Tibial nerve (tissue), 4 donors: ENCODE measurements at regions not wholly inside any gene's neighbourhood (a gene's known extent, or its start where the extent isn't known, plus 50 kb on each side); places are given as distances from the start of the nearest gene placed in this dataset.

Experiments used
- DNase-seq, 2 donors: peaks; one replicate each; pipeline ENCODE4 v3.0.0-alpha.2; 2019; ENCODE audit warnings: low spot score in 2 of 2
- H3K27ac ChIP-seq, 4 donors: fragments of 200-600 bp; sonication (generic) in 3 of 4; one replicate each; pipeline ENCODE4 v1.5.1; 2017 to 2019; ENCODE audit warnings: mild to moderate bottlenecking in 1 of 4
- H3K27me3 ChIP-seq, 2 donors: fragments of 200-600 bp; sonication (generic) in 1 of 2; one replicate each; pipeline versions ENCODE4 v1.5.1 to v1.6.0; 2017 to 2019
- H3K36me3 ChIP-seq, 3 donors: fragments of 200-600 bp; sonication (generic); one replicate each; pipeline ENCODE4 v1.5.1; 2018 to 2019
- H3K4me1 ChIP-seq, 4 donors: fragments of 200-600 bp; sonication (generic) in 3 of 4; one replicate each; pipeline ENCODE4 v1.5.1; 2017 to 2019
- H3K4me3 ChIP-seq, 4 donors: fragments of 200-600 bp; sonication (generic) in 3 of 4; one replicate each; pipeline ENCODE4 v1.5.1; 2017 to 2019; ENCODE audit warnings: mild to moderate bottlenecking in 1 of 4, moderate library complexity in 1 of 4
- H3K9me3 ChIP-seq, 4 donors: fragments of 200-600 bp; sonication (generic) in 3 of 4; one replicate each; pipeline ENCODE4 v1.5.1; 2017 to 2019
- EP300 ChIP-seq, 2 donors: sonication (generic); formaldehyde crosslinking; IDR thresholded peaks; one replicate each; pipeline ENCODE4 v1.6.1; 2017; ENCODE audit warnings: antibody characterized with exemption in 2 of 2, mild to moderate bottlenecking in 1 of 2
- POLR2A ChIP-seq, 2 donors: fragments of 450-650 bp; IDR thresholded peaks; one replicate each; pipeline ENCODE4 v1.6.1; 2017; ENCODE audit warnings: antibody characterized with exemption in 2 of 2, mild to moderate bottlenecking in 2 of 2, moderate library complexity in 2 of 2
- WGBS, 2 donors: methylation state at CpG; one replicate each; pipeline ENCODE4 v1.1.5; 2018; 5-methylcytosine and 5-hydroxymethylcytosine counted together
- TF ChIP-seq, protein P1 (sequence below), 5 experiments: fragments of 200-600 bp in 3 of 5; fragments of 450-650 bp in 2 of 5; sonication (generic) in 3 of 5; IDR thresholded peaks; one replicate each; pipeline ENCODE4 v1.5.1; 2016 to 2019; ENCODE audit warnings: antibody characterized with exemption in 5 of 5, mild to moderate bottlenecking in 3 of 5, moderate library complexity in 2 of 5

DNA sequence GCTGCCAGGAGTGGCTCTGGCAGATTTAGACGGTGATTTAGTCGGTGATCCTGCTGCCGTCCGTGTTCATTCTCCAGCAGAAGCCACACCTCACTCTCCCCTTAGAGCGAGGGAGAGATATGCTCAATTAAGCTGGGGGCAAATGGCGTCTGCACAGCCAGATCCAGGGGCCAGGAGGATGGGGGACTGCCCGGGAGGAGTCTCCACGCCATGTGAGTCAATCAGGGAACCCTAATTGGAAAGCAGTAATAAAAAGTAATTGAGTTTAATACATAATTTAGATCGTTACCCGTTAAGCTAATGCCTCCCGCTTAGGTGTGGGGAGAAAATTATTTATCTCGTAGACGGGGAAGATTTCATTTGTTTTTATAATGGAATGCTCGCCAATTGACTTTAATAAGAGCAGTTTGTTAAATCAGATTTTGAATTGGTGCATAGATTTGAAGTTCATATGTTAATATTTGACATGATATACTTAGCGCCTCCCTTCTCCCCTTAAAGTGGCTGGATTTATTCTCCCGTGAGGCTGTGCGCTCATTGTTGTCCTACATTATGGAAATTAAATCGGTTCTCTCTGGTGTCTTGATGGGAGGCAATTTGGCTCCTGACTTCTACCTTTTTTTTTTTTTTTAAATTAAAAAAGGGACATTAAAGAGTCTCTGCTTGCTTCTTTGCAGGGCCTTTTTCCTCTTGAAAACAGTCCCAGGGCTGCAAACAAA lies 104.9 kb upstream of the C14orf180 start:
- H3K27ac ChIP-seq: no peak overlapping the region
- 54 to 62% methylated on average over 18 of the region's 18 CpGs for WGBS, 2 donors
- peaks cover 0 to 32% of the 10 kb centered on the region in 2 donors for H3K27me3 ChIP-seq
- H3K4me1 ChIP-seq: no peaks in the 10 kb centered on the region
- no peaks in the 10 kb centered on the region for H3K36me3 ChIP-seq
- no peak overlapping the region for H3K4me3 ChIP-seq
- peaks cover 0 to under 1% (median 0%) of the 10 kb centered on the region in 4 donors for H3K9me3 ChIP-seq
- TF ChIP-seq, protein P1, sequence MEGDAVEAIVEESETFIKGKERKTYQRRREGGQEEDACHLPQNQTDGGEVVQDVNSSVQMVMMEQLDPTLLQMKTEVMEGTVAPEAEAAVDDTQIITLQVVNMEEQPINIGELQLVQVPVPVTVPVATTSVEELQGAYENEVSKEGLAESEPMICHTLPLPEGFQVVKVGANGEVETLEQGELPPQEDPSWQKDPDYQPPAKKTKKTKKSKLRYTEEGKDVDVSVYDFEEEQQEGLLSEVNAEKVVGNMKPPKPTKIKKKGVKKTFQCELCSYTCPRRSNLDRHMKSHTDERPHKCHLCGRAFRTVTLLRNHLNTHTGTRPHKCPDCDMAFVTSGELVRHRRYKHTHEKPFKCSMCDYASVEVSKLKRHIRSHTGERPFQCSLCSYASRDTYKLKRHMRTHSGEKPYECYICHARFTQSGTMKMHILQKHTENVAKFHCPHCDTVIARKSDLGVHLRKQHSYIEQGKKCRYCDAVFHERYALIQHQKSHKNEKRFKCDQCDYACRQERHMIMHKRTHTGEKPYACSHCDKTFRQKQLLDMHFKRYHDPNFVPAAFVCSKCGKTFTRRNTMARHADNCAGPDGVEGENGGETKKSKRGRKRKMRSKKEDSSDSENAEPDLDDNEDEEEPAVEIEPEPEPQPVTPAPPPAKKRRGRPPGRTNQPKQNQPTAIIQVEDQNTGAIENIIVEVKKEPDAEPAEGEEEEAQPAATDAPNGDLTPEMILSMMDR (IDR thresholded peaks at IDR 0.05): no peak
- no peak for TF ChIP-seq POLR2A (IDR thresholded peaks at IDR 0.05)
- DNase-seq: no peak

DNA sequence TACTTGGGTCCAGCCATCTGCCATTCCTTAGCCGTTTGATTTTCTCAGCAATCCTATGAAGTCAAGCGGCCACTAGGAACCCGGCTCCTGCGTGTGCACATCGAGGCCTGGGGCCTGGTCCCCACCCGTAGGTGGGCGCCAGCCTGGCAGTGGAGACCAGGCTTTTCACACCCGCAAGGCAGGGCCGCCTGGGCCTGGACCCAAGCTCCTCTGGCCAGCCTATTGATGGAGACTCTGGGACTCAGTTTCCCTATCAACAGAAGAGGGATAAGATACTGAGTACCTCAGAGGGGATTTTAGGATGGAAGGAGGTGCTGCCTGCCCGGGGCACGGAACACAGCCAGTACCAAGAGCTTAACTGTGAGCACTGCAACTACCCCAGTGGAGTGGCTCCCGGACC lies 104.3 kb upstream of the C14orf180 start:
- Histone ChIP-seq H3K27ac (no peak overlapping the region), H3K36me3 (no peaks in the 10 kb centered on the region), H3K4me3 (no peak overlapping the region), H3K9me3 (peaks cover 0 to 6% (median 0%) of the 10 kb centered on the region in 4 donors), H3K27me3 (peaks cover 0 to 32% of the 10 kb centered on the region in 2 donors), H3K4me1 (no peaks in the 10 kb centered on the region)
- WGBS, 2 donors: 74 to 85% methylated on average over 9 to 12 of the region's 12 CpGs
- DNase-seq: no peak
- TF ChIP-seq EP300 (IDR thresholded peaks at IDR 0.05) (no peak), POLR2A (IDR thresholded peaks at IDR 0.05) (no peak)
- TF ChIP-seq, protein P1 (IDR thresholded peaks at IDR 0.05): no peak

DNA sequence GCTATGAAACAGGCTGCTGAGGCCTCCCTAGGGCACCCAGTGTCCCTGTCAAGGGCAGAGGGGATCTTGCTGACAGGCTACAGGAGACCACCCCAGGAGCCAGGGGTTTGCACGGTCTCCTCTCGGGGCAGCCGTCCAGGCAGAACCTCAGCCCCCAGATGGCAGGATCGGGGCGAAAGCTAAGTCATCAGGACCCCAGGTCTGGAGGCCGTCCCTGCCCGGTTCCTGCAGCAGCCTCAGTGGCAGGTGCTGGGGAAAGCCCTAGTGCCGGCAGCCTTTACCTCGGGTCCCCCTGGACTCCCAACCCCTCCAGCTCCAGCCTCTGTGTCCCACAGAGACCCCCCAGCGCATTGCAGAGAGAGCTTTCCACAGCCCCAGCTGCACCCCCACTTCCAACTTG lies 103.8 kb upstream of the C14orf180 start:
- no peak overlapping the region for H3K27ac ChIP-seq
- no peak overlapping the region for H3K4me3 ChIP-seq
- WGBS, 2 donors: 81 to 87% methylated on average over 9 to 10 of the region's 10 CpGs
- H3K9me3 ChIP-seq: peaks cover 0 to 12% (median 0%) of the 10 kb centered on the region in 4 donors
- H3K36me3 ChIP-seq: no peaks in the 10 kb centered on the region
- no peak for DNase-seq
- peaks cover 0 to 32% of the 10 kb centered on the region in 2 donors for H3K27me3 ChIP-seq
- TF ChIP-seq EP300 (IDR thresholded peaks at IDR 0.05): no peak
- no peak for TF ChIP-seq POLR2A (IDR thresholded peaks at IDR 0.05)
- TF ChIP-seq, protein P1 (IDR thresholded peaks at IDR 0.05): no peak
- no peaks in the 10 kb centered on the region for H3K4me1 ChIP-seq

DNA sequence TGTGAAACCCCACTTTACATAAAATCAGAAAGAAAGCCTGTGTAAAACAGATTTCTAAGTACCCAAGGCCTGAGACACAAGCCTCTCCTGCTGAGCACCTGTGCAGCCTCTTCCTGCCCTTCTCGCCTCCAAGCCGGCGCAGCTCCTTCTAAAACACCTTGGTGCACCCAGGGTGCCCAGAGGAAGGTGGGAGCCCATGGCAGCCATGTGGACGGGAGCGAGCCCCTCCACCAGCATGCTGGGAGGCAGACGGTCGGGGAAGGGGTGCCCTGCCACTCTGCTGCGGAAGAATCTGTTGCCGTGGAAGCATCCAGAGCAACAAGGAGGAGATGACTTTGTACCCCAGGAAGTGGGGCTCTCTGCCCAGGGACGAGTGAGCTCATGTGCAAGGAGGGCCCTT lies 103.1 kb upstream of the C14orf180 start:
- DNase-seq: no peak

DNA sequence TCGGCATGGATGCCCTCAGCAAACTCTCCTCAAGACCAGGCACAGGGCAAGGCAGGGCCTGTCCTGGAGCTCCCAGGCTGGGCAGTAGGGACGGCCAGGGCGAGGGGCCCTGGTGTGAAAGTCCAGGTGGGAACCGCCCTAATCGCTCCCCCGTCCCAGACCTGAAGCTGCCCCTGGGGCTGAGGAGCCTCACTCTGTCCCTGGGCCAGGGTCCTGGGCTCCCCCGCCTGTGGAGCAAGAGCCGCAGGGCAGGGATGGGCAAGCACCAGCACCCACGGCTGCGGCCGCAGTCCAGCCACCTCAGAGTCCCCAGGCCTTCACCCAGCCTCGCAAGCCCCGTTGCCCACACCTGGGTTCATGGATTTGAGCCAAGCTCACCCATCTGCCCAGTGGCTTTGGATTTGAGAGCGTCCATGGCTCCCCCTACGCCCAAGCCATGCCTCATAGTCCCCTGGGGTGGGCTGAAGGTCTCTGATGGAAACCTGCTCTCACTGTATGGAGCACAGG lies 102.4 kb upstream of the C14orf180 start:
- H3K27me3 ChIP-seq: peaks cover 0 to 32% of the 10 kb centered on the region in 2 donors
- WGBS, 2 donors: 90 to 92% methylated on average over 4 to 9 of the region's 15 CpGs
- H3K36me3 ChIP-seq: no peaks in the 10 kb centered on the region
- H3K9me3 ChIP-seq: peaks cover 0 to 25% (median 2%) of the 10 kb centered on the region in 4 donors
- no peak overlapping the region for H3K27ac ChIP-seq
- TF ChIP-seq, protein P1 (IDR thresholded peaks at IDR 0.05): no peak
- no peak for TF ChIP-seq POLR2A (IDR thresholded peaks at IDR 0.05)
- no peak for TF ChIP-seq EP300 (IDR thresholded peaks at IDR 0.05)
- H3K4me1 ChIP-seq: no peaks in the 10 kb centered on the region
- DNase-seq: no peak
- H3K4me3 ChIP-seq: no peak overlapping the region

More for the DNA sequence above, 103.1 kb upstream of the C14orf180 start:
- no peak for TF ChIP-seq EP300 (IDR thresholded peaks at IDR 0.05)
- TF ChIP-seq POLR2A (IDR thresholded peaks at IDR 0.05): no peak
- TF ChIP-seq, protein P1 (IDR thresholded peaks at IDR 0.05): no peak
- no peaks in the 10 kb centered on the region for H3K36me3 ChIP-seq
- WGBS, 2 donors: 76 to 79% methylated on average over 10 of the region's 10 CpGs
- no peaks in the 10 kb centered on the region for H3K4me1 ChIP-seq
- no peak overlapping the region for H3K4me3 ChIP-seq
- no peak overlapping the region for H3K27ac ChIP-seq
- peaks cover 0 to 32% of the 10 kb centered on the region in 2 donors for H3K27me3 ChIP-seq
- peaks cover 0 to 18% (median 0%) of the 10 kb centered on the region in 4 donors for H3K9me3 ChIP-seq
